Neuronal stem cell (in vitro differentiated cells): ENCODE measurements at regions not wholly inside any gene's neighbourhood (a gene's known extent, or its start where the extent isn't known, plus 50 kb on each side); places are given as distances from the start of the nearest gene placed in this dataset.

Experiments used
- DNase-seq: peaks from one replicate; pipeline ENCODE4 v3.0.0-alpha.2; 2013; ENCODE audit warnings: low spot score
- H2AFZ ChIP-seq: one replicate; pipeline ENCODE4 v1.6.1; 2013; ENCODE audit warnings: mild to moderate bottlenecking, low read length, inconsistent platforms
- H2AK5ac ChIP-seq: 2 replicates; pipeline ENCODE4 v1.6.1; 2013; ENCODE audit warnings: low read depth, mild to moderate bottlenecking, inconsistent platforms, low read length, moderate library complexity, mixed read lengths
- H2BK120ac ChIP-seq: 2 replicates; pipeline ENCODE4 v1.6.1; 2013; ENCODE audit warnings: low read depth, mild to moderate bottlenecking, inconsistent platforms, low read length, moderate library complexity, mixed read lengths
- H2BK12ac ChIP-seq: one replicate; pipeline ENCODE4 v1.6.1; 2013; ENCODE audit warnings: low read length, inconsistent platforms
- H2BK15ac ChIP-seq: 2 replicates; pipeline ENCODE4 v1.6.1; 2013; ENCODE audit warnings: mild to moderate bottlenecking, low read length, inconsistent platforms, mixed read lengths
- H2BK5ac ChIP-seq: one replicate; pipeline ENCODE4 v1.6.1; 2013; ENCODE audit warnings: inconsistent platforms, mild to moderate bottlenecking, low read length, moderate library complexity
- H3K14ac ChIP-seq: one replicate; pipeline ENCODE4 v1.6.1; 2013; ENCODE audit warnings: low read length, inconsistent platforms
- H3K18ac ChIP-seq: 2 replicates; pipeline ENCODE4 v1.6.1; 2013; ENCODE audit warnings: low read length, inconsistent platforms
- H3K23ac ChIP-seq: 2 replicates; pipeline ENCODE4 v1.6.1; 2013; ENCODE audit warnings: low read depth, mild to moderate bottlenecking, mixed read lengths, low read length, inconsistent platforms; ENCODE audit not compliant: poor library complexity
- H3K27ac ChIP-seq: replicated peaks from 3 replicates; pipeline ENCODE4 v1.5.1; 2013; ENCODE audit warnings: low read length, inconsistent platforms
- H3K27me3 ChIP-seq, 3 experiments: 2 replicates each; pipeline ENCODE4 v1.6.1; 2013; ENCODE audit warnings: low read length in 3 of 3, mild to moderate bottlenecking in 2 of 3, inconsistent platforms in 1 of 3, low read depth in 1 of 3, mixed read lengths in 1 of 3, moderate library complexity in 1 of 3; ENCODE audit not compliant: control insufficient read depth in 3 of 3, insufficient read depth in 3 of 3
- H3K36me3 ChIP-seq, 2 donors: replicated peaks in 1 of 2; 2 replicates each; pipeline ENCODE4 v1.6.1; 2013; ENCODE audit warnings: low read length in 2 of 2; ENCODE audit not compliant: control insufficient read depth in 2 of 2, insufficient read depth in 2 of 2
- H3K4ac ChIP-seq: 2 replicates; pipeline ENCODE4 v1.6.1; 2013; ENCODE audit warnings: inconsistent platforms, mild to moderate bottlenecking, low read length, moderate library complexity
- H3K4me1 ChIP-seq, 2 donors: 1 replicate in 1 of 2; 2 replicates in 1 of 2; pipeline ENCODE4 v1.6.1; 2013; ENCODE audit warnings: low read length in 2 of 2, low read depth in 1 of 2; ENCODE audit not compliant: control insufficient read depth in 2 of 2, insufficient read depth in 1 of 2
- H3K4me2 ChIP-seq: one replicate; pipeline ENCODE4 v1.6.1; 2013; ENCODE audit warnings: mild to moderate bottlenecking, low read length, inconsistent platforms; ENCODE audit not compliant: insufficient read depth, poor library complexity, severe bottlenecking
- H3K4me3 ChIP-seq, 2 donors: 2 replicates each; pipeline ENCODE4 v1.5.1; 2013; ENCODE audit warnings: low read length in 2 of 2, mild to moderate bottlenecking in 2 of 2, inconsistent platforms in 1 of 2, moderate library complexity in 1 of 2
- H3K79me1 ChIP-seq: one replicate; pipeline ENCODE4 v1.6.1; 2013; ENCODE audit warnings: low read depth, mild to moderate bottlenecking, inconsistent platforms, low read length, moderate library complexity
- H3K9ac ChIP-seq: one replicate; pipeline ENCODE4 v1.6.1; 2013; ENCODE audit warnings: mild to moderate bottlenecking, low read depth, low read length, inconsistent platforms; ENCODE audit not compliant: poor library complexity
- H3K9me3 ChIP-seq, 2 donors: replicated peaks in 1 of 2; 2 replicates each; pipeline versions ENCODE3 to v1.6.1; 2013; ENCODE audit warnings: low read length in 2 of 2, mild to moderate bottlenecking in 2 of 2, inconsistent platforms in 1 of 2, low read depth in 1 of 2, mixed read lengths in 1 of 2, moderate library complexity in 1 of 2; ENCODE audit not compliant: control insufficient read depth in 2 of 2, insufficient read depth in 1 of 2
- H4K8ac ChIP-seq: one replicate; pipeline ENCODE4 v1.6.1; 2013; ENCODE audit warnings: low read depth, mild to moderate bottlenecking, inconsistent platforms, low read length, moderate library complexity
- H4K91ac ChIP-seq: one replicate; pipeline ENCODE4 v1.6.1; 2013; ENCODE audit warnings: low read length, low read depth, mild to moderate bottlenecking, inconsistent platforms; ENCODE audit not compliant: poor library complexity
- WGBS, 2 donors: extraction: QIAGEN DNeasy Blood & Tissue Kit; methylation state at CpG; one replicate each; pipeline ENCODE4 v1.1.7; 2013; ENCODE audit warnings: missing lambda C conversion rate in 2 of 2, mixed read lengths in 1 of 2; ENCODE audit not compliant: insufficient read length in 2 of 2, insufficient replicate concordance in 1 of 2; ENCODE audit errors: extremely low coverage in 2 of 2; 5-methylcytosine and 5-hydroxymethylcytosine counted together

DNA sequence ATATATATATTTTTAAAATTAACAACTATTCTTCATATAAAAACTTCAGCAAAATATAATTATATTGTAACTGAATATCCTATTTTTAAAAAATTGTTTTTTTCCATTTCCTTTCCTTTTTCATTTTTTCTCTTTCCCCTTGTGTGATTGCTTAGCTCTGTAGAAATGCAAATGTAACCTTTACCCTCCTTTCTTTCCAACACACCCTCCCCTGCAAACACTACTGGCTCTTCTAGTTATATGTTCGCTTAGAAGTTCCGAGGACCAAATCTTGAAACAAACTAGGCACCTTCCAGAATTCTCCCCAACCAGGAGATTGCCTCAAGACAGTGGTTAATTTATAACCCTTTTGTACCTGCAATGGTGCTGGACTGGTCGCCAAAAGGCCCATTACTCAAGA is 1980.0 kb upstream of the CDH6 start:
- no peaks in the 10 kb centered on the region for H3K9me3 ChIP-seq
- no peak overlapping the region for H2AK5ac ChIP-seq
- H2BK12ac ChIP-seq = no peak overlapping the region
- no peak overlapping the region for H3K23ac ChIP-seq
- no peak for DNase-seq
- no peak overlapping the region for H4K91ac ChIP-seq
- H3K14ac ChIP-seq = no peak overlapping the region
- no peak overlapping the region for H3K18ac ChIP-seq
- H3K79me1 ChIP-seq = no peaks in the 10 kb centered on the region
- H3K27ac ChIP-seq = no peak overlapping the region
- H3K9ac ChIP-seq = no peak overlapping the region
- H3K4ac ChIP-seq = no peak overlapping the region
- whole genome bisulfite sequencing, 2 donors = no CpG with 5 or more reads among the region's 3 CpGs
- H4K8ac ChIP-seq = no peak overlapping the region
- H2BK5ac ChIP-seq = no peak overlapping the region
- no peak overlapping the region for H3K4me3 ChIP-seq
- no peak overlapping the region for H3K4me2 ChIP-seq
- no peaks in the 10 kb centered on the region for H3K4me1 ChIP-seq
- H2BK15ac ChIP-seq = no peak overlapping the region
- peak overlapping the region; percentile 57 for H2AFZ ChIP-seq
- H2BK120ac ChIP-seq = no peak overlapping the region
- no peaks in the 10 kb centered on the region for H3K27me3 ChIP-seq
- H3K36me3 ChIP-seq = no peaks in the 10 kb centered on the region

DNA sequence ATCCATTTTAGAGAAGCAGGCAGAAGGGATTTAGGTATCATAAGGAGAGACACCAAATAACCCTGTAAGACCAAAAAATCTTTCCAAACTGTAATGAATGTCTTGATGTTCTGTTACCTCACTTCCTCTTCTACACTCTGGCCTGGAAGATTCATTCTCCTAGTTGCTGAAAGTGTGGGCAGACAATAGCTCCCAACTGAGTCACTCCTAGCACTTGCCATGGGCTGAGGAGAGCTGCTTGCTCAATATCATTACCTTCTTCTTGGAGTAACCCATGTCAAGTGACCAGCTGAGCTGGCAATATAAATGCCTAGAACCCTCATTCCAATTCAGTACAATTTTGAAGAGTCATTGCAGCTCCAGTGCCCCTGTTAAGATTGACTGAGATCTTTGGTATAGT is 1985.5 kb upstream of the CDH6 start:
- no peak overlapping the region for H3K4me2 ChIP-seq
- H2BK15ac ChIP-seq = no peak overlapping the region
- peaks cover 0 to 5% of the 10 kb centered on the region in 2 donors for H3K4me1 ChIP-seq
- peak overlapping the region; percentile 54 for H2AFZ ChIP-seq
- H3K79me1 ChIP-seq = no peaks in the 10 kb centered on the region
- H2BK12ac ChIP-seq = no peak overlapping the region
- H2AK5ac ChIP-seq = no peak overlapping the region
- no peak for DNase-seq
- H3K18ac ChIP-seq = no peak overlapping the region
- H3K14ac ChIP-seq = no peak overlapping the region
- no peak overlapping the region for H4K91ac ChIP-seq
- no peak overlapping the region for H3K4me3 ChIP-seq
- no peak overlapping the region for H3K9ac ChIP-seq
- H3K27me3 ChIP-seq = no peaks in the 10 kb centered on the region
- H4K8ac ChIP-seq = no peak overlapping the region
- H3K4ac ChIP-seq = no peak overlapping the region
- no peak overlapping the region for H2BK120ac ChIP-seq
- H2BK5ac ChIP-seq = no peak overlapping the region
- no peak overlapping the region for H3K27ac ChIP-seq
- H3K36me3 ChIP-seq = no peaks in the 10 kb centered on the region
- H3K9me3 ChIP-seq = no peaks in the 10 kb centered on the region
- no peak overlapping the region for H3K23ac ChIP-seq

DNA sequence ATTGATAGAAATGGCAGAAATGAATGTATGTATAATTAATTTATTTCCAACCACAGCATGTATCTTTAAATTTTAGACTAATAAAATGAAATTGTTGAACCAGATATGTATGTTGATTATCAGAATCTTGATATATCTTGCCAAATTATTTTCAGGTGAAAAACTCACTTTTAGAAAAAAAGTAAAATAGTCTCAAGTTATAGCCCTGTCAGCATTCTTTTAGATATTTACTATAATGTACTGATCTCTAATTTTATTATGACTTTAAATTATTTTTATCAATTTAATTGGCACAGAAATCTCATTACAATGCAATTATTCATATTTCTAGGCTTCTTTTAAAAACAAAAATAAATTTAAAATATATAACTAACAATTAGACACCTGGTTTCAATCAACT is 1990.4 kb upstream of the CDH6 start:
- Histone ChIP-seq H3K4ac (no peak overlapping the region), H4K8ac (no peak overlapping the region), H3K27ac (no peak overlapping the region), H3K14ac (no peak overlapping the region), H3K18ac (no peak overlapping the region), H3K9ac (no peak overlapping the region), H4K91ac (no peak overlapping the region), H3K9me3 (no peaks in the 10 kb centered on the region), H2AK5ac (no peak overlapping the region), H3K4me1 (peaks cover 0 to 2% of the 10 kb centered on the region in 2 donors), H2BK12ac (no peak overlapping the region), H3K4me2 (no peak overlapping the region), H2BK15ac (no peak overlapping the region), H3K4me3 (no peak overlapping the region), H3K36me3 (no peaks in the 10 kb centered on the region), H3K27me3 (no peaks in the 10 kb centered on the region), H3K23ac (no peak overlapping the region), H3K79me1 (no peaks in the 10 kb centered on the region), H2BK5ac (no peak overlapping the region), H2BK120ac (no peak overlapping the region), H2AFZ (no peak overlapping the region)
- no peak for DNase-seq

DNA sequence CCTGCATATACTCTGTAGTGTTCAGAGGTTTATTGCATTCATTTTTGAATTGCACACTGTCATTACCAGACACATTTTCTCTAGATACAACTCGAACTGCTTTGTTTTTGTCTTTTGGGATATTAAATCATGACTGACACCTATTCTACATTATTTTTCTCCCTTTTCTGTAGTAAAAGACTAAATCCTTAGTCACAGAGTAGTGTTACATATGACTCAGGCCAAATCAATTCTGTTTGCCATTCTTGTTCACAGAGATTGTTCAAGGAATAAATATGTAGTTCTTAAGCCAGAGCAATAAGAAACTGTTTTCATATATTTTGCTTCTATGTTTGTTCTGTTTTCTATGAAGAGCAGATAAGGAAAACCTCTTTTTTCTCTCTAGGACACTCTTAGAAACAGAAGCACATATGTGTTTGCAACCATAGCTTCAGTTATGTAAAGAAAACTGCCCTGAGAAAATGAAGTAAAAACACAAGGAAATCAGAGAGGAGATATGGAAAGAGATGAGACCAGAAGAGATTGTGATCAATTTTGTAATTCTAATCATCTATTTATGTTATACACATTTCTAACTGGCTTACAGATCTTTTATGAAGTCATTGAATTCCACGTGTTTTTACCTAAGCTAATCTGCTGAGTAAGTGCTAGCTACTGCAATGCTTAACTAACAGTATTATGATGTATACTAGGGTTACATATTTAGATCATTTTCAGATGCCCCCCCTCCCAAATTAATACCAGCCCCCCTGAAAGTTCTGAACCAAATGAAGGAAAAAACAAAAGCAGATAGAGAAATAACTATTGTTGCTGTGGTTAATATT is 1995.6 kb upstream of the CDH6 start:
- no peaks in the 10 kb centered on the region for H3K79me1 ChIP-seq
- H2AK5ac ChIP-seq = no peak overlapping the region
- no peak overlapping the region for H2BK12ac ChIP-seq
- H3K36me3 ChIP-seq = no peaks in the 10 kb centered on the region
- no peaks in the 10 kb centered on the region for H3K9me3 ChIP-seq
- H2BK120ac ChIP-seq = no peak overlapping the region
- H3K4me3 ChIP-seq = no peak overlapping the region
- no peak overlapping the region for H3K18ac ChIP-seq
- no peak overlapping the region for H3K14ac ChIP-seq
- H3K27me3 ChIP-seq = no peaks in the 10 kb centered on the region
- no peak overlapping the region for H4K91ac ChIP-seq
- H3K27ac ChIP-seq = no peak overlapping the region
- no peak overlapping the region for H3K9ac ChIP-seq
- H2AFZ ChIP-seq = peak overlapping the region; percentile 44
- H3K23ac ChIP-seq = no peak overlapping the region
- no peak overlapping the region for H4K8ac ChIP-seq
- H2BK5ac ChIP-seq = no peak overlapping the region
- no peak overlapping the region for H2BK15ac ChIP-seq
- WGBS, 2 donors = no CpG with 5 or more reads among the region's 2 CpGs
- no peak overlapping the region for H3K4me2 ChIP-seq
- no peak overlapping the region for H3K4ac ChIP-seq
- DNase-seq = no peak
- H3K4me1 ChIP-seq = peaks cover 0 to 2% of the 10 kb centered on the region in 2 donors
